GM21786 (cell line): ENCODE measurements at regions not wholly inside any gene's neighbourhood (a gene's known extent, or its start where the extent isn't known, plus 50 kb on each side); places are given as distances from the start of the nearest gene placed in this dataset.
A peak's percentile ranks its signal among the peaks of the same experiment; 100 is the strongest.

Source experiments
- ATAC-seq: cut with Tn5 transposase; IDR thresholded peaks from one replicate; pipeline ENCODE4 v1.9.1; 2021; ENCODE audit not compliant: unreplicated experiment

DNA sequence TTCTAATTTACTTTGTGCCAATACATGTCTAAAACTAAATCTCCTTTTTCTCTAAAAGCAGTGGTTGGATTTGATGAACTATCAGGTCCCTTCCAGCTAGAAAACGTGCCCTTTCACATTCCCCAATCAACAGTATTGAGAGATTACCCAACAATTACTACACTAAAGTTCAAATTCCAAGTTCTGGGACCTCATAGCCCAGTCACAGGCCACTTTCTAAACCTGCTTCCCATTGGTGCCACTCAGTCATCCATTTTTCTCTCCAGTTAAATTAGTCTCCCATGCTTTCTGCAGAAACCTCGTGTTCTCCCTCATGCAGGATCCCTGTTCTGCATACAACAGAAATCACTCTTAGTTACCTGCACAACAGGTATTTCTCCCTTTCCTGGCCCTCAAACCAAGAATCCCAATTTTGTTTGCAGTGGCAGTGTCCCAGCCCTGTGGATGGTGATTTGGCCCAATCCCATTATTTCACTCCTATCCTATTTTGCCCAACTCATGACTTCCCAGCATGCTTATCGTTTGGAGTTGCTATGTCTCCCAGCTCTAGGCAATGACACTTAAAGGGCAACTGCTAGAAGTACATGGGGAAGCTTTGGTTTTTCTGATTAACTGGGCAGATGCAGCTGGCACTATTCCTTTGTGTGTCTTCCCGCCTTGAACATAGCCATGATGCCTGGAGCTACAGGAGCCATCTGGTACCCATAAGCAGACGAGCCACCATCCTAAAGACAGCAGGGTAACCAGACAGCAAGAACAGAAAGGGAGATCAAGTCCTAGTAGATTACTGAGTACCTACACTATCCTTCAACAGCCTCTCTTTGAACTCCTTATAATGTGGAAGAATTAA is 224.2 kb downstream of the MINAR1 start:
- ATAC-seq, result no peak

DNA sequence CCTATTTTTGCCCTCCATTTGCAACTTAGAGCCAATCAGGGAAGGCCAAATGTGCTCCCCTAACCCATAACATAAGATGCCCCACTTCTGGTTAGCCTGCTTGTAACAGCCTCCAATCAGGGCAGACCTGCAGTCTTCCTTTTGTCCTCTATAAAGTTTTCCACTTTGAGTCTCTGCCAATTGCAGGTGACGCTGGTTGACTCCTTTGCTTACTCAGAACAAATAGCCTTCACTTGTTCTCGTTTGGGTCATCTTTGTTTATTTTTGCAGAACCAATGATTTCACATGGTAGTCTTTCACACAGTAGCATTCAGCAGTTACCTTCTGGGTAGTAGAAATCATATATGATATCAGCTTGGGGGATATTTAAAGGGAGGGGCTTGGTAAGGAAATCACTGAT is 225.6 kb downstream of the MINAR1 start:
- ATAC-seq, result no peak

DNA sequence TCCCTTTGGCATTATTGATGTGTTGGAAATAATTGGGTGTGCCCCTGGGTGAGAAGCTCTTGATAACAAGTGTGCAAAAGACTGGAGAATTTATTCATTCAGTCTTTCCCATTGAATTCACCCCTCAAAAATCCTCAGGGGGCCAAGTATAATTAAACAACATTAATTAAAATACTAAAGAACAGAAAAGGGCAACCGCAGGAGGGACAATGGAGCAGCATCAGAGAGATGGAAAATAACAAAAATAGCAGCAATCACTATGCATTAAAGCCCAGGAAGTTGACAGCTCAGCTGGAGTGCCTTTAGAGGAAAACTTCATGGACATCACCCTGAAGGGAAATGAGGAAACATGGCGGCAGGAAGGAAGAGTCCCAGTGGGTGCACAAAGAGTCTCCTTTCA is 227.6 kb downstream of the MINAR1 start:
- no peak for ATAC-seq

DNA sequence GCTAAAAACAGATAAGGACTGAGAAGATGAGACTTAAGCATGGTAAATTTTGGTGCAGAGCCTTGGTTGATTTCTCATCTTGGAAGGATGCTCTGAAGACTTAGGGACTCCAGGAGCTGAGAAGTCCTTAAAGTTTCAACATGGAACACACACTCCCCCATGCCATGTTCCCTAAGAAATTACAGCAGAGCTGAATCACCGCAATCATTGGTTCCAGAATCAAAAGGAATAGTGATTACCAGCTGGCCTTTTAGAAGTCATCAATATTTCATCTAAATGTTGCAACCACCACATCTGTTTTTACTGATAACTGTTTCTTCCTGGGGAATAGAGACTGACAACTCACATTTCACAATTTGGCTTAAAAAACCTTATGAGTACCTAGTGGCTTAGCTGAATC is 229.3 kb downstream of the MINAR1 start:
- no peak for ATAC-seq

DNA sequence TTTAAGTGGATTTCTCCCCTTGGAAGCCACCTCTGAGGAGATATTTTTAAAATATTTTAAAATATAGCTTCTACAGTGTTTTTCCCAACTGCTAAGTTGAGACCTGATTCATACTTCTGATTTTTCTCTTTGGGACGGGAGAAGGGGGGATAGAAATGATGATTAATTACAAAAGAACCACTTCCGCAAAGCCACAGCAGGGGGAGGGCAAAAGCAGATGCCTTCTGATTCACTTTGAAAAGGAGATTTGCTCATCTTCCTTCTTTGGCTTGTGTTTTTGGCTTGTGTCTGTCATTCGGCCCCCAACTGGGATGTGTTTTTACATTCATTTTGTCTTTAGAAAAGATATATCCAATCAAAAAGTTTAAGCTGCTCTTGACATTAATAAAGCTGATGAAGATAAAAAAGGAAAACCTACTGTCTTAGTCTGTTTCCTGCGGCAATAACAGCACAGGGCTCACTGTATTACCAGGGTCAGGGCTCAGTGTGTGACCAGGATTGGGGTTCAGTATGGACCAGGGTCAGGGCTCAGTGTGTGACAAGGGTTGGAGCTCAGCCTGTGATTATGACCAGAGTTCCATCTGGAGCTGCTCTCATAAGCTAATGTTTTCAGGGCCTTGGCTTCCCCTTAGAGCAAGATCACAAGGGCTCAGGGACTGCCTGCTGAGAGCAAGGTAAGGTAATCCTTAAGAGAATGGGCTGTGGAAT is 223.2 kb downstream of the MTHFS start:
- peak; percentile 88 for ATAC-seq

DNA sequence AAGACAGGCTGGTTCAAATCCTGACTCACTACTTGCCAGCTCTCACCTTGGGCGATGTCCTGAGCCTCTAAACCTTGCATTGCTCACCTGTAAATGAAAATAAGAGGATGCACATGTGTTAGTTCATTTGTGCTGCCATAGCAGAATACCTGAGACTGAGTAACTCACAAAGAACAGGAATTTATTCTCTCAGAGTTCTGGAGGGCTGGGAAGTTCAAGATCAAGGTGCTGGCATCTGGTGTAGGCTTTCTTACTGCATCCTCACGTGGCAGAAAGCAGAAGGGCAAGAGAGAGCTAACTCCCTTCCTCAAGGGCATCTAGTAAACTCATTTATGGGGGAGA is 222.7 kb downstream of the MTHFS start:
- no peak for ATAC-seq

DNA sequence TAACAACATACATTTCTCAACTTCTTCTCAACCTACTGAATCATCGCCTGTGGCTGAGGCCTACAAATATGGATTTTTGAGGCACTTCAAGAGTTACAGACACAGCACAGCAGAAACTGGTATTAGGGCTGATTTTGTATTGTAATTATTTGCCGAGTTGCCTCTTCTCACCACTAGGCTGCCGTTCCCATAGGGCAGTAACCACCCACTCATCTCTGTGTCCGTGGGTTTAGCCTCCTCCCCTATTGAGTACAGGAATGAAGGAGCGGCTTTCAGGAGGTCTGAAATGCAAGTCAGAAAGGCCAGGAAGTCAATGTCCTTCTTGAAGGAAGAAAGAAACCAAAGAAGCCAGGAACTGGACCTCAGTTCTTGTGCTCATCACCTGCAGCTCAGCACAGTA is 220.8 kb downstream of the MTHFS start:
- no peak for ATAC-seq

DNA sequence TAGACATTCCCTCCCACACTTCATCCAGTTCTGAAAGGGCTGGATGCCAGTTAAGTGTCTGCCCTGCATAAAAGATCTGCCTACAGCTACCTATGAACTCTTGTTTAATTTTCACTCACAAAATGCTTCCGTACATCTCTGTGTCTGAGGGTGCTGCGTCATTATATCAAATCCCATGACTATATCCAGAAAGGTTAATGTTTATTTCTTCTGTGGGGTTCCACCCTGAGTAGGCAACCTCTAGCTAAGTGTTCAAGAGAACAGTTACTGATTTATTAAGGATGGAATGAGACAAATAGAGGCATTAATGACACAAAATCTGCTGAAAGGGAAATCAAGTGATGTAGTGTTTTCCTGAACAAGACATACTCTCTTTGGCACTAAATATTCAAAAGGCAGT is 220.2 kb downstream of the MTHFS start:
- no peak for ATAC-seq

DNA sequence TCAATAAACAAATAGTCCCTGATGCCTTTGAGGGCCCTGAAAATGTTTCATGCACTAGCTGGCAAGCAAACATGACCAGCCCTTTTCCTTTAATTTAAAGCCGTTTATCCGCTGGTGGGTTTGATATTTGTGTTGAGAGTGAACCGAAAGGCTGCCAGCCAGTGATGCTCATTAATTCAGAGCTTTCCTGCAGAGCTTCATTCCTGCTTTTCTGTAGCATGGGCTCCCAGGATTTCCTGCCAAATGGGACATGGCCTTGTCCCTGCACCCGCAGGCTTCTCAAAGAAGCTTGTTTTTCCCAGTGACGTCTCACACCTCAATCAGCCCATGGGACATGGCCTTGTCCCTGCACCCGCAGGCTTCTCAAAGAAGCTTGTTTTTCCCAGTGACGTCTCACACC is 219.6 kb downstream of the MTHFS start:
- ATAC-seq, result no peak

DNA sequence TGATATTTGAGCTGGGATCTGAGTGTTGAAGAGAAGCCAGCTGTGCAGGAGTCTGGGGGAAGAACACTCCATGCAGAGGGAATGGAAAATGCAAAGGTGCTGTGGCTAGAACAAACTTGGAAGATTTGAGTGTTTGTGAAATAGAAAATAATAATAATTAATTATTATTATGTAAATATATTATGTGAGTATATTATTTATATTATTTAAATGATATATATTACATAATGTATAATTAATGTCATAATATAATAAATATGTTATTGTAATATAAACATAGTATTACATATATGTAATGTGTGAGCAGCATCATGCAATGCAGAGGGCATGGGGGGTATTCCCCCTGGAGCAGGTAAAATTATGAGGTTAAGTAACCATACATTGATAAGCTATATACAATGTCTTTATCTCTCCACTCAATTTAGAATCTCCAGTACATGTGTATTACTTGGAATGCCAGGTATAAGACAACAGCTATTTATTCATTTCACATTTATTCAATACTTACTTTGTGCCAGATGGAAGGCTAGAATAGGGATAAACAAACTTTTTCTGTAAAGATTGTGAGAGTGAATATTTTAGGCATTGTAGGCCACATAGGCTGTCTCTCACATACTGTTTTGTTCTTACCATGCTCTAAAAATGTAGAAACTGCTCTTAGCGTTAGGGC is 218.6 kb downstream of the MTHFS start:
- ATAC-seq, result no peak

DNA sequence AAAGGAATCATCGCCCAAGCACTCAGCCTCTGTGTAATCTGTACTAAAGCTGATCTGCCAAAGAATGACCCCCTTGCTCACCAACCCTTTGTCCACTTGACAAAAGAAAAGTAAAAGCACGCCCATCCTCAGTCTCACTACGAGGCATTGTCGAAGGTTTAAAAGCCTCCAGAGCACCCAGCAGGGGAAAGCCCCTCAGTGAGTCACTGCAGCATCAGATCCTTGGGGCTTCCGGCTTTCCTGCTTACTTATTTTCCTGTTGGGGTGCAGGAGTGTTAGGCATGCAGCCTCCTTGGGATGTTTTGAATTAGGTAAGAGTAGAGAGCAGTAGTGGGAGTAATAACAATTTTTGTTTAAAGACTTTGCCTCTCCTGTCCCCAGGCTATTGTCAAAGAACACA is 216.1 kb downstream of the MTHFS start:
- ATAC-seq, result no peak

DNA sequence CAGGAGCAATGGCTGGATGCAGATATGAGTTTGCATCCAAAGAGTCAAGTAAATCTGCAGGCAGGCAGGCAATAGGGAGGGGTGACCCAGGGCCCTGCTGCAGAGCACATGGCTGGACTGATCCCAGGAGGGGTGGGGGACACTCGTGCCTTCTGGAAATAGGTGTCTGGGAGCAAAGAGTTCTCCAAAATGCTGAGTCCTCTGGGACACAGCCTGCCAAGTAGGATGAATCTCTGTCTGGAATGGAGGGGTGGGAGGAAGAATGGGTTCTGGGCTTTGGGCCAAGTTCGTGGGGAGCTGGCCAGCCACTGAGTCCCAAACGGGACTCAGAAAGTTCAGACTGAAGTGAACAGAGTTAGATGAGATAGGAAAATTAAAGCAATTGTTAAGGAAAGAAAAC is 214.5 kb downstream of the MTHFS start:
- no peak for ATAC-seq

DNA sequence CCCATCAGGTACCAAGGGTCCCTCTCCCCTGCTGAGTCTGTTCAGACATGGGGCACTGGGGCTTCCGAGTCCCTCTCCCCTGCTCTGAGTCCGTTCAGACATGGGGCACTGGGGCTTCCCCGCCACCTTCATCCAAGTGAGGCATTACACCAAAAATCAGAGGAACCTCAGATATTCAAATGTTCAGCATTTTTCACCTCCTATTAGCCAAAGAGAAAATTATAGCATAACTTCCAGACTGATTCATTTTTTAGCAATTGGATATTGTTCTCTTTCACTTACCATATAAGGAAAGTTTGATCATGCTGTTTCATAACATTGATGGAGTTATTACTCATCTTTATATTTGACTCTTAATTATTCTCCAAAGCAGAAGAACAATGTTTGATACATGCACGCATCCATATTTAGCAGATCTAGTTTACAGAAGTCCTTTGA is 213.9 kb downstream of the MTHFS start:
- ATAC-seq, result no peak

DNA sequence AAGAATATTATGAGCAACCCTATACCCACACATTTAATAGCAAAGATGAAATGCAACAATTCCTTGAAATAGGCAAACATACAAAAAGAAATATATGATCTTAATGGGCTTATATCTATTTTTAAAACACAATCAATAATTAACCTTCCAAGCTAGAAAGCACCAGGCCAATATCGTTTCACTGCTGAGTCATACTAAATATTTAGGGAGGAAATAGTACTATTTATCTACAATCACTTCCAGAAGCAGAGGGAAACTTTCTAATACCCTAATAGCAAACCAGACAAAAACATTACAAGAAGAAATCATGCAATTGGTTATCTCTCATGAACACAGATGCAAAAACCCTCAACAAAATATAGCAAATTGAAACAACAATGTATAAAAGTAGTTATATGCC is 207.8 kb downstream of the MTHFS start:
- no peak for ATAC-seq

DNA sequence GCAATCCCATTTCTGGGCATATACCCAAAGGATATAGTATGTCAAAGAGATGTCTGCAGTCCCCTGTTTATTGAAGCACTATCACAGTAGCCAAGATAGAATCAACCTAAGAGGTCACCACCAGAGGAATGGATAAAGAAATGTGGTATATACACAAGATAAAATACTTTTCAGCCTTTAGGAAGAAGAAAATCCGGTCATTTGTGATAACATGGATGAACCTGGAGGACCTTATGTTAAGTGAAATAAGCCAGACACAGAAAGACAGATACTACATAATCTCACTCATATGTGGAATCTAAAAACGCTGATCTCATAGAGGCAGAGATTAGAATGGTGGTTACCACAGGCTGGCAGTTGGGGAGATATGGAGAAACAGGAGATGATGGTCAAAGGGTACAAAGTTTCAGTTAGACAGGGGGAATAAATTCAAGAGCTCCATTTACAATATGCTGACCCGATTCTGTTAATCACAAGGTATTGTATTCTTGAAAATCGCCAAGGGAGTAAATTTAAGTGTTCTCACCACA is 195.8 kb downstream of the MTHFS start:
- ATAC-seq, result no peak

DNA sequence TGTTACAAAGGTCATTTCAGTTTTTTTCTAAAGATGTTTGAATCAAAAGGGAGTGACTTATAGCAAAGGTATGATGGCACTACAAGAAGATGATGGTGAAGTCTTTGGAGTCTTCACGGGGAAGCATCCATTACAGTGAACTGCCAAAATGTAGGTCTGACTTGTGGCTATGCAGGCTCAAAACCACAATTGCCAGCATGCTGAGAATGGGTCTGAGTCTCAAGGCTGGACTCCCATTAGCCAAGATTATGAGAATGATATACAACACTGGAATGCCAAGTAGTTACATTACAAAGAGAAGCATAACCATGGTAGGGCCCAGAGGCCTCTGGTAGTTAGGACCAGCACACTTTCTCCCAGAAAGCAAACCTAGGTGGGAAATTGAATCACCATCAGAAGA is 194.2 kb downstream of the MTHFS start:
- ATAC-seq, result no peak

DNA sequence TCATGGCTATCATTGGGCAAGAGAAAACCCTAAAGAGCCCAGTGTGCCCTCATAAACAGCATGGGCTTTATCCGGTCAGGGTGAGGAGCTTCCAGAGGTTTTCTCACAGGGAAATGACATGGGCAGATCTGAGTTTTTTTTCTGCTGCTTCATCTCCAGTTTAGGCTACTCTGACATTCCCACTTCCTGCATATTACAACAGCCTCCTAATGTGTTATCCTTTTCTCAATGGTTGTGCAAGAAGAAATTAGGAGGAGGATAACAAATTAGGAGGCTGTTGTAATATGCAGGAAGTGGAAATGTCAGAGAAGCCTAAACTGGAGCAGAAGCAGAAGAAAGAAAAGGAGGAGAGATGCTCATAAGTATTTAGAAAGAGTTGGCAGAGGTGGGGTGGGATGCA is 175.6 kb downstream of the MTHFS start:
- ATAC-seq, result no peak

DNA sequence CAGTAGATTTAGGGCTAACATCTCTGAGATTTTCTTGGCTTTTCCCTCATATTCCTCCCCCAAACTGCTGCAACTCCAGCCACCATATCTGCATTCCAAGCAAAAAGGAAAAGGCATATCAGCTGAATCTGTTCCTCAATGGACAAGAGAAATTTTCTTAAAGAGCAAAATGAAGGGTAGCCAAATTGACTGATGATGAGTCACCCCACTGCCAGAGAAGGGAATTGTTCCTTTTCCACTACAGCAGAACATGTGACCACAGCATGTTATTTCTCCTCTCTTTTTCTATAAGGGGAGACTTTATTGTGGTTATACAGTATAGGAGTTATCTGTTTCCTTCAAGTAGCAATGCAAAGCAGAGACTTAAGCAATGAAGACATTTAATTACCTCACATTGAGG is 172.5 kb downstream of the MTHFS start:
- no peak for ATAC-seq

DNA sequence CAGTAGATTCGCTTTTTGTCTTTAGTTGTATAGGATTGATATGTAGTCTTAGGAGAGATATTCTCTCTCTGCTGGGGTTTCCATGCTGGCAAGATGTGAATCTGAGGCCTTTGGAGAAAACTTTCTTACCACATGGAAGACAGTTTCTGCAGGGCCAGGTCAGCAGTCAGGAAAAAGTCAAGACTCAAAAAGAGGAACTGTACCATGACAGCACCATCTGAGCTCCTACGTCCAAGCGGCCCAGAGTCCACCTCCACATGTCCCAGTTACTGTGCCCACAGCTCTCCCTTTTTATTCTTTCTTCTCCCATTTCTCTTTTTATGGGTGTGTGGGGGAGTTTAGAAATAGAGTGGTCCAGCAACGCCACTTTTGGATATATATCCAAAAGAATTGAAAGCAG is 172.0 kb downstream of the MTHFS start:
- ATAC-seq, result no peak

DNA sequence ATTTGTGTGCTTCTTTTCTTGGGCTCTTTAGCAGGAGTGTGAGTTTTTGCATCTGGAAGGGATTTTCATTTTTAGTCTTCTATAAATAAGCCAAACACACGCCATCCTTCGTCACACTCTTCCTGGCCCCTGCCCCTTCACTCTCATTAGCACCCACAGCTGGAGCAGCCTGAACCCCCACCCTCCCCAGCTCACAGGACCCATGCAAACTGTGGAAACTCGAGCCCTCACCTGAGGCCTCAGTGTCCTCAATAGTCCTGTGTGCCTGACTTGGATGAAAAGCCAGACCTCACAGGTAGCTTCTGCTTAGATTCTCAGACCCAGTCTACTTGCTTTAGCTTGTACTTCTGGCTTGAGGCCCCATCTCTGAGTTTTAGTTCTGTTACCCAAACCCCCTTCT is 167.9 kb downstream of the MTHFS start:
- no peak for ATAC-seq

DNA sequence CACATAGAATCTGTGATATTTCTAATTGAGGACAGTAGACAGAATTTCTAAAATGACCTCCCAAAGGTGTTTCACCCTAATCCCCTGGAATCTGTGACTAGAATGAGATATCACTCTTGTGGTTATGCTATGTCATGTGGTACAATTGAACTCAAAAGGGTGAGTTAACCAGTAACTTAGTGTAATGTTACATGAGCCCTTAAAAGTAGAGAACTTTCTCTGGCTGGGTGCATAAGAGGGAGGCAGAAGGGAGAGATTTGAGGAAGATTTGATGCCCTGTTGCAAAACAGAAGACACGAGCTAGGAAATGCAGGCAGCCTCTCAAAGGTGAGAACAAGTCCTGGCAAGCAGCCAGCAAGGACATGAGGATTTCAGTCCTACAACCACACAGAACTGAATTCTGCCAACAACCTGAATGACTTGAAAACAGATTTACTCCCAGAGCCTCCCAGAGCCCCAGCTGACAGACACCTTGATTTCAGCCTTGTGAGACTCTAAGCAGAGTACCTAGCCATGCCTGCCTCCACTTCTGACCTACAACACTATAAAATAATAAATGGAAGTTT is 160.3 kb downstream of the MTHFS start:
- ATAC-seq, result no peak

DNA sequence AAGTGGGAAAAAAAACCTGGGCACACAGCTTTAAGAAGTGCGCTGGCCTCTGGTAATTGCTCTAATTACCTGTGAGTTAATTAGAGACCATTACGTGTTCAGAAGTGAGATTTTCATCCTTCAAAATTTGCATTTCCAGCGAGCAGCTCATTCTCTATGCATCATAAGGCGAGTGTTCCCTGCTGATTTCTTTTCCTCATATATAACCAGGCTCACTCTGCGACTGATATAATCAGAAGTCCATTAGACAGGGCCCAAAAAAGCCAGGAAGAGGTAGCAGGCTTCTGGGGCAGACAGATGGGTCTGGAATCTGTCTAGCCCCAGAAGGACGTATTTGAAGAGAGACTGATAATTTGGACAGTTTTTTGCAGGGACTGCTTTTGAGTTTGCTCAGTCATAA is 158.7 kb downstream of the MTHFS start:
- ATAC-seq, result no peak
